Neural progenitor cell (in vitro differentiated cells): ENCODE measurements at regions not wholly inside any gene's neighbourhood (a gene's known extent, or its start where the extent isn't known, plus 50 kb on each side); places are given as distances from the start of the nearest gene placed in this dataset.

ENCODE experiments used
- EZH2 ChIP-seq: fragments of 200-600 bp; sonication (generic); IDR thresholded peaks from 2 replicates; pipeline ENCODE4 v1.6.1; 2017; ENCODE audit warnings: antibody characterized with exemption, mild to moderate bottlenecking, moderate library complexity
- TF ChIP-seq, protein P1 (sequence below): fragments of 200-600 bp; sonication (generic); IDR thresholded peaks from 2 replicates; pipeline ENCODE4 v1.5.1; 2017; ENCODE audit warnings: antibody characterized with exemption, mild to moderate bottlenecking

DNA sequence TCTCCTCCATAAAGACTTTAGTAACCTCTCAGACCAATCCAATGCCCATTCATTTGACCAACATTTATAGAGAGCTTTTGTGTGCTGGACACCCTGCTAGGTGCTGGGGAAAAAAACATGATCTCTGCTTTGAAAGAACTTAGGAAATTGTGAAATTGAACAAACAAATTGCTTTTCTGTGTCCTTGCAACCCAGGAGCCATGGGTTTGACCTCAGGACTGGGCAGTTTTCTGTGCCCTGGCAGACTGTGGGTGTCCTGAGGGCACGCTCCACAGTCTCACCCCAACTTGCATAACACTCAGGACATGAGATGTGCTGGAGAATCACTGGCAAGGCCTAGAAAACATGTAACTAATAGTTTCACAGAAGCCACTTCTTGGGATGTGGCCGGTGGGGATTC is 429.1 kb upstream of the ZMIZ1 start:
- TF ChIP-seq, protein P1, sequence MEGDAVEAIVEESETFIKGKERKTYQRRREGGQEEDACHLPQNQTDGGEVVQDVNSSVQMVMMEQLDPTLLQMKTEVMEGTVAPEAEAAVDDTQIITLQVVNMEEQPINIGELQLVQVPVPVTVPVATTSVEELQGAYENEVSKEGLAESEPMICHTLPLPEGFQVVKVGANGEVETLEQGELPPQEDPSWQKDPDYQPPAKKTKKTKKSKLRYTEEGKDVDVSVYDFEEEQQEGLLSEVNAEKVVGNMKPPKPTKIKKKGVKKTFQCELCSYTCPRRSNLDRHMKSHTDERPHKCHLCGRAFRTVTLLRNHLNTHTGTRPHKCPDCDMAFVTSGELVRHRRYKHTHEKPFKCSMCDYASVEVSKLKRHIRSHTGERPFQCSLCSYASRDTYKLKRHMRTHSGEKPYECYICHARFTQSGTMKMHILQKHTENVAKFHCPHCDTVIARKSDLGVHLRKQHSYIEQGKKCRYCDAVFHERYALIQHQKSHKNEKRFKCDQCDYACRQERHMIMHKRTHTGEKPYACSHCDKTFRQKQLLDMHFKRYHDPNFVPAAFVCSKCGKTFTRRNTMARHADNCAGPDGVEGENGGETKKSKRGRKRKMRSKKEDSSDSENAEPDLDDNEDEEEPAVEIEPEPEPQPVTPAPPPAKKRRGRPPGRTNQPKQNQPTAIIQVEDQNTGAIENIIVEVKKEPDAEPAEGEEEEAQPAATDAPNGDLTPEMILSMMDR: no peak
- TF ChIP-seq EZH2: no peak
